ENCODE measurements at regions not wholly inside any gene's neighbourhood (a gene's known extent, or its start where the extent isn't known, plus 50 kb on each side); places are given as distances from the start of the nearest gene placed in this dataset.

- TF ChIP-seq POLR2A (IDR thresholded peaks at IDR 0.05) = no peak
- TF ChIP-seq CTCF (IDR thresholded peaks at IDR 0.05) = no peak
These were observed 274.8 kb downstream of the CTTN start for GRCh38 chr11:70672991-70673653.
